ENCODE measurements at regions not wholly inside any gene's neighbourhood (a gene's known extent, or its start where the extent isn't known, plus 50 kb on each side); places are given as distances from the start of the nearest gene placed in this dataset.

- WGBS (ENCODE audit: insufficient coverage, insufficient read length): 100% methylated on average over 4 of the region's 11 CpGs
- Histone ChIP-seq H3K36me3 (ENCODE audit: control insufficient read depth, insufficient read depth, low read length) (0 out of 2 replicates have a peak, but pooled peaks cover 3% of the 10 kb centered on the region), H3K4me3 (ENCODE audit: low read length) (no peak overlapping the region), H3K4me1 (ENCODE audit: control insufficient read depth, insufficient read depth, low read length) (peaks cover 9% of the 10 kb centered on the region), H3K27me3 (ENCODE audit: control insufficient read depth, insufficient read depth, low read length) (no peaks in the 10 kb centered on the region), H3K27ac (ENCODE audit: low read length) (no peak overlapping the region), H3K9me3 (ENCODE audit: control insufficient read depth, insufficient read depth, low read length) (no peaks in the 10 kb centered on the region)
- DNase-seq (ENCODE audit: low read depth, low spot score): no peak
Measured at GRCh38 chr16:87186876-87187533, 130.2 kb downstream of the C16orf95 start.

DNA sequence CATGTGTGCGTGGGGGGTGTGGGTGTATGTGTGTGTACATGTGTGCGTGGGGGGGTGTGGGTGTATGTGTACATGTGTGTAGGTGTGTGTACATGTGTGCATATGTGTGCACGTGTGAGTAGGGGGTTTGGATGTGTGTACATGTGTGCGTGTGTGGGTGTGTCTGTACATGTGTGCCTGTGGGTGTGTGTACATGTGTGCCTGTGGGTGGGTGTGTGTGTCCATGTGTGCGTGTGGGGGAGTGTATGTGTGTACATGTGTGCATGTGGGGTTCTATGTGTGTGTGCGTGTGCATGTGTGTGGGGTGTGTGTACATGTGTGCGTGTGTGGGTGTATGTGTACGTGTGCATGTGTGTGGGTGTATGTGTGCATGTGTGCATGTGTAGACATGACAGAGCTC, 129.1 kb downstream of the C16orf95 start:
- no peak for DNase-seq (ENCODE audit: low read depth, low spot score)
- WGBS (ENCODE audit: insufficient coverage, insufficient read length): no CpG with 5 or more reads among the region's 8 CpGs

GRCh38 chr16:87189426-87189825, 127.8 kb downstream of the C16orf95 start:
- Histone ChIP-seq H3K4me3 (ENCODE audit: low read length) (no peak overlapping the region), H3K27me3 (ENCODE audit: control insufficient read depth, insufficient read depth, low read length) (no peaks in the 10 kb centered on the region), H3K4me1 (ENCODE audit: control insufficient read depth, insufficient read depth, low read length) (peaks cover 9% of the 10 kb centered on the region), H3K36me3 (ENCODE audit: control insufficient read depth, insufficient read depth, low read length) (0 out of 2 replicates have a peak, but pooled peaks cover 3% of the 10 kb centered on the region), H3K27ac (ENCODE audit: low read length) (no peak overlapping the region), H3K9me3 (ENCODE audit: control insufficient read depth, insufficient read depth, low read length) (no peaks in the 10 kb centered on the region)
- no peak for DNase-seq (ENCODE audit: low read depth, low spot score)
- no CpG with 5 or more reads among the region's 8 CpGs for WGBS (ENCODE audit: insufficient coverage, insufficient read length)

More for the DNA sequence above, 129.1 kb downstream of the C16orf95 start:
- Histone ChIP-seq H3K4me1 (ENCODE audit: control insufficient read depth, insufficient read depth, low read length) (peaks cover 9% of the 10 kb centered on the region), H3K9me3 (ENCODE audit: control insufficient read depth, insufficient read depth, low read length) (no peaks in the 10 kb centered on the region), H3K4me3 (ENCODE audit: low read length) (no peak overlapping the region), H3K27ac (ENCODE audit: low read length) (no peak overlapping the region), H3K27me3 (ENCODE audit: control insufficient read depth, insufficient read depth, low read length) (no peaks in the 10 kb centered on the region), H3K36me3 (ENCODE audit: control insufficient read depth, insufficient read depth, low read length) (0 out of 2 replicates have a peak, but pooled peaks cover 3% of the 10 kb centered on the region)

DNA sequence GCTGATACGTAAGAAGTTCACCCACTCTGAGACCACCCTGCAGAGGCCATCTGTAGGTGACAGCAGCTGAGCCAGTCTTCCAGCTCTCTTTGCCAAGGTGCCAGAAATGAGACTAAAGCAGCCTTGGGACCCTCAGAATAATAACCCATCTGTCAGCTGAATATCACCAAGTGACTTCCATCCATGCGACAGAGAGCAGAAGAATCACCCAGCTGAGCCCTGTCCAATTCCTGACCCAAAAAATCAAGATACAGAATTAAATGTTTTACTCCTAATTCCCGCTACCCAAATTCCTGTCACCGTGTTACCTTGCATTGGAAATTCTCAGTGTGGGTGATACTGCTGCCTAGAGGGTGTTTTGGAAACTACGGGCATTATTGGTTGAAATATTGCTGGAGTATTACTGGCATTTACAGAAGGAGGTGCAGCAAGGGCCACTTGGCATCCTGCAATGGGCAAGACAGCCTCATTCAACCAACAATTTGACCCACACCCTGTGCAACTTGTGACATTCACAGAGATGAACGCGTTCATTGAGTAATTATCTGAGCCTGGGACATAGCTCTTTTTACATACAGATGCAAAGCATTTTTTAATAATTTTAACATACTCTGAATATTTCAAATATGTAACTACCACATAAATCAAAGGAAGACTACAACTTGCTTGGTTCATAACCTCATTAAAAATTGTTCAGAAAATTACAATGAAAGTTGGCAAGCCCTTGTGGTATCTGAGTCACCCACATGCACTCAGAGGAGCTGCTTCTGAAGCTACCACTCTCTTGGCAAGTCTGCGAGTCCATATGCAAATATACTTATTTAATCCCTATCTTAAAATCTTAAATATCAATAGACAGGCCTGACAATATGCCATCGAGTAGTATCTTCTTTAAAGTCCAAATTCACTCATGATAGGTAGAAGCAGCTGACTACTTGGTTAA, 126.6 kb downstream of the C16orf95 start:
- H3K4me3 ChIP-seq (ENCODE audit: low read length): no peak overlapping the region
- 0 out of 2 replicates have a peak, but pooled peaks cover 3% of the 10 kb centered on the region for H3K36me3 ChIP-seq (ENCODE audit: control insufficient read depth, insufficient read depth, low read length)
- DNase-seq (ENCODE audit: low read depth, low spot score): no peak
- no CpG with 5 or more reads among the region's 9 CpGs for WGBS (ENCODE audit: insufficient coverage, insufficient read length)
- H3K4me1 ChIP-seq (ENCODE audit: control insufficient read depth, insufficient read depth, low read length): peaks cover 9% of the 10 kb centered on the region
- H3K27ac ChIP-seq (ENCODE audit: low read length): no peak overlapping the region
- no peaks in the 10 kb centered on the region for H3K9me3 ChIP-seq (ENCODE audit: control insufficient read depth, insufficient read depth, low read length)
- H3K27me3 ChIP-seq (ENCODE audit: control insufficient read depth, insufficient read depth, low read length): no peaks in the 10 kb centered on the region

- no peaks in the 10 kb centered on the region for H3K27me3 ChIP-seq (ENCODE audit: control insufficient read depth, insufficient read depth, low read length)
- no peak overlapping the region for H3K4me3 ChIP-seq (ENCODE audit: low read length)
- no peaks in the 10 kb centered on the region for H3K9me3 ChIP-seq (ENCODE audit: control insufficient read depth, insufficient read depth, low read length)
- DNase-seq (ENCODE audit: low read depth, low spot score): no peak
- WGBS (ENCODE audit: insufficient coverage, insufficient read length): no CpG with 5 or more reads among the region's 16 CpGs
- H3K27ac ChIP-seq (ENCODE audit: low read length): no peak overlapping the region
- H3K4me1 ChIP-seq (ENCODE audit: control insufficient read depth, insufficient read depth, low read length): no peaks in the 10 kb centered on the region
- 0 out of 2 replicates have a peak, but pooled peaks cover 3% of the 10 kb centered on the region for H3K36me3 ChIP-seq (ENCODE audit: control insufficient read depth, insufficient read depth, low read length)
Measured at GRCh38 chr16:87192452-87193073, 124.6 kb downstream of the C16orf95 start.

DNA sequence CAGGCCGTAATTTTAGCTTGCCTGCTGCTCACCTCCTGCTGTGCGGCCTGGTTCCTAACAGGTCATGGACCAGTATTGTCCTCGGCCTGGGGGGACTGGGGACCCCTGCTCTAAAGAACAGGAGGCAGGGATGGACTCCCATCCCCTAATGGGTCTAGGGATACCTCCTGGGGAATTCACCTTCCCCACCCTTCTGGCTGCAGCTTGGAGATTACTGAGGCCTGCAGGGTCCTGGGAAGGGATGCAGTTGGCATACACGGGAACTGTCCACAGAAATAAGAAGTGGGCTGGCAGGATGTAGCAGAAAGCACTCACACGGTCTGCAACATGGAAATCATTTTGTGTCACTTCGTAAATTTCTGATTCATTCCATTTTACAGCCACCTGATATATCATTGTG, 123.0 kb downstream of the C16orf95 start:
- Histone ChIP-seq H3K27ac (ENCODE audit: low read length) (no peak overlapping the region), H3K9me3 (ENCODE audit: control insufficient read depth, insufficient read depth, low read length) (no peaks in the 10 kb centered on the region), H3K4me3 (ENCODE audit: low read length) (no peak overlapping the region), H3K27me3 (ENCODE audit: control insufficient read depth, insufficient read depth, low read length) (no peaks in the 10 kb centered on the region), H3K36me3 (ENCODE audit: control insufficient read depth, insufficient read depth, low read length) (no peaks in the 10 kb centered on the region), H3K4me1 (ENCODE audit: control insufficient read depth, insufficient read depth, low read length) (no peaks in the 10 kb centered on the region)
- WGBS (ENCODE audit: insufficient coverage, insufficient read length): no CpG with 5 or more reads among the region's 6 CpGs
- DNase-seq (ENCODE audit: low read depth, low spot score): no peak

DNA sequence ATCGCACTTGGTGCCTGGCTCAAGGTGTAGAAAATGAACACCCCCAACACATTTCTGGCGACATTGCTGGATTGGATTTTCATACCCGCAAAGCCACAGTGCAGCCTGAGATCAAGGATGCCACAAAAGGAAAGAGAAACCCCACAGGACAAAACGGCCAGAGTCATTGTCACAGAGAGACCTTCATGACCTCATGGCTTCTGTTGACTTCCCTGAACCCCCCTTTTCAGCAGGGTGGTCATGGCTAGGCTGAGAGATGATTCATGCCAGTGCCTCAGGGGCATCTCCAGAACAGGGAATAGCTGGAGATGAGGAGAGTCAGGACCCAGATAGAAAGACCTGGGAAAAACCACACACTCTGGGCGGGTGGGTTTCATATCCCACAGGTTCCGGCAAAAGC, 122.0 kb downstream of the C16orf95 start:
- no CpG with 5 or more reads among the region's 6 CpGs for WGBS (ENCODE audit: insufficient coverage, insufficient read length)
- Histone ChIP-seq H3K4me3 (ENCODE audit: low read length) (no peak overlapping the region), H3K4me1 (ENCODE audit: control insufficient read depth, insufficient read depth, low read length) (no peaks in the 10 kb centered on the region), H3K36me3 (ENCODE audit: control insufficient read depth, insufficient read depth, low read length) (no peaks in the 10 kb centered on the region), H3K9me3 (ENCODE audit: control insufficient read depth, insufficient read depth, low read length) (no peaks in the 10 kb centered on the region), H3K27me3 (ENCODE audit: control insufficient read depth, insufficient read depth, low read length) (no peaks in the 10 kb centered on the region), H3K27ac (ENCODE audit: low read length) (no peak overlapping the region)
- no peak for DNase-seq (ENCODE audit: low read depth, low spot score)

DNA sequence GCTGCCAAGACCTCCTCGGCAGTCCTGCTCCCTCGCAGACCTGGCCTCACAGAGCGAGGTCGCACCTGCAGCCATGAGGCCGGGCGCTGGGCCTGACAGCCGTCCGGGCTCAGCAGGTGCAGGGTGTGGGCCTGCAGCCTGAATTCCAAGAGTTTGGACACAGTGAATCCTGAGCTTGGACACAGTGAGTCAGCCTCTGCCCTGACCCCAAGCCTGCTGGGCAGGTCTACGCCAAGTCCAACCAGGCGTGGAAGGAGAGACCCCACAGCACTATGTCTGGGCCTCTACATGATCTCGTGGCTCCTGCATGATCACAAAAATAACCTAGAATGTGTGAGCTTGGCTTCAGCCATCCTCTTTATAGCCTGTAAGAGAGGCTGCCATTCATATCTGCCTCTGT, 121.0 kb downstream of the C16orf95 start:
- WGBS (ENCODE audit: insufficient coverage, insufficient read length): no CpG with 5 or more reads among the region's 11 CpGs
- Histone ChIP-seq H3K36me3 (ENCODE audit: control insufficient read depth, insufficient read depth, low read length) (no peaks in the 10 kb centered on the region), H3K27ac (ENCODE audit: low read length) (no peak overlapping the region), H3K4me1 (ENCODE audit: control insufficient read depth, insufficient read depth, low read length) (no peaks in the 10 kb centered on the region), H3K9me3 (ENCODE audit: control insufficient read depth, insufficient read depth, low read length) (no peaks in the 10 kb centered on the region), H3K4me3 (ENCODE audit: low read length) (no peak overlapping the region), H3K27me3 (ENCODE audit: control insufficient read depth, insufficient read depth, low read length) (no peaks in the 10 kb centered on the region)
- DNase-seq (ENCODE audit: low read depth, low spot score): no peak

GRCh38 chr16:87196661-87197060, 120.5 kb downstream of the C16orf95 start:
- no peak for DNase-seq (ENCODE audit: low read depth, low spot score)
- Histone ChIP-seq H3K9me3 (ENCODE audit: control insufficient read depth, insufficient read depth, low read length) (no peaks in the 10 kb centered on the region), H3K27me3 (ENCODE audit: control insufficient read depth, insufficient read depth, low read length) (no peaks in the 10 kb centered on the region), H3K4me3 (ENCODE audit: low read length) (no peak overlapping the region), H3K4me1 (ENCODE audit: control insufficient read depth, insufficient read depth, low read length) (no peaks in the 10 kb centered on the region), H3K36me3 (ENCODE audit: control insufficient read depth, insufficient read depth, low read length) (no peaks in the 10 kb centered on the region), H3K27ac (ENCODE audit: low read length) (no peak overlapping the region)
- no CpG with 5 or more reads among the region's 2 CpGs for WGBS (ENCODE audit: insufficient coverage, insufficient read length)

DNA sequence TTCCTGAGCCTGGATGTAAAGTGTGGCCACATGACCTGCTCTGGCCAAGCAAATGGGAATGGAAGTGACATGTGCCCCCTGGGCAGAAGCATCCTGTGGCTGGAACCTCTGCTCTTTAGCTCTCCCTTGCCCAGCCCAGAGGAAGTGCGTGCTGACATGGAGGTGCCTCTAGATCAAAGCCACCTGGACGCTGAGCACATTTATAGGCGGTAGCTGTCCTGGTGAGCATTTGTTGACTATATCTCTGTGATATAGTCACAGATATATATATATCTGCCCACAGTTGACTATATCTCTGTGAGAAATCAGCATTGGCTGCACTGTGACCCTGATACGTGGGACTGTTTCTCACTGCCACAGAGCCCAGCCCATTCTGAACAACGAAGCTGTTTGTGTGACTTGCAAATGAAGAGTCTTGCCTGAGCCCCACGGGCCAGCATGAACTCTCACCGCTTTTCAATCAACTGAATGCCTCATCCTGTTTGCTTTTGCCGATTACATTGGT, 118.8 kb downstream of the C16orf95 start:
- H3K9me3 ChIP-seq (ENCODE audit: control insufficient read depth, insufficient read depth, low read length): no peaks in the 10 kb centered on the region
- no peaks in the 10 kb centered on the region for H3K36me3 ChIP-seq (ENCODE audit: control insufficient read depth, insufficient read depth, low read length)
- WGBS (ENCODE audit: insufficient coverage, insufficient read length): no CpG with 5 or more reads among the region's 8 CpGs
- DNase-seq (ENCODE audit: low read depth, low spot score): no peak
- no peak overlapping the region for H3K4me3 ChIP-seq (ENCODE audit: low read length)
- no peaks in the 10 kb centered on the region for H3K4me1 ChIP-seq (ENCODE audit: control insufficient read depth, insufficient read depth, low read length)
- no peaks in the 10 kb centered on the region for H3K27me3 ChIP-seq (ENCODE audit: control insufficient read depth, insufficient read depth, low read length)
- H3K27ac ChIP-seq (ENCODE audit: low read length): no peak overlapping the region

Data from iPS DF 6.9 (cell line).